ENCODE measurements at regions not wholly inside any gene's neighbourhood (a gene's known extent, or its start where the extent isn't known, plus 50 kb on each side); places are given as distances from the start of the nearest gene placed in this dataset.

DNA sequence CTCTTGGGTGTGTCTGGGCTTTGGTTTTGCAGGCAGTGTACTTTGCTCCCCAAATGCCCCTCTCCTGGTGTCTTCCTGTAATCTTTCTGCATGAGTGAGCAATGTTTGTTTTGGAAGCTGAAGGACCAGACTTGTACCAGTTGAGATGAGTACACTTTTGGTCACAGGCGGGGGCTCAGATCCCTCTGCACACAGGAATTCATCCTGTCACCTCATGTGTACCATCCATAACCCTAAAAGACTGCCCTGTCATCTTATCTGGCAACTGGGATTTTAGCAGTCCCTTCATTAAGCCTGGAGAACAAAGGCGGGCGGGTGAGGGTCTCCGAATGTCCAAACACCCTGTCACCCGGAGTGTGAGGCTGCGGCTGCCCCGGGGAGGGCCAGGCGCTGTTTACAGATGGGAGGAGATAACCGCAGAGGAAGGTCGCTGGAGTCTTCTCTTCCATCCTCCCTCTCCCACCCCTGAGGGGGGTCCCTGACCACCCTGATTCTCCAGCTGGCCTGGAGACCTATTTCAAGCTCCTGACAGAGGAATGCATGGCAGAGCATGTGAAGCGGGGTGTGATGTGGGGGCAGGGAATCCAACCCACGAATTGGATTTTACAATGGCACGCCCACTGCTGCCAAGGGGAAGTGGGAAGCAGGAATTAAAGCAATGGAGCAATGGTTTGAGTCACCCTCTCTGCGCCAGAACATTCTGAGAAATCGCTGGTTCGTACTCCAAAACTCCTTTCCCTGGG lies 158.2 kb upstream of the MYCN start:
- Mint-ChIP-seq H3K4me1 (ENCODE audit: low read depth) (no peaks in the 10 kb centered on the region), H3K9me3 (ENCODE audit: low read depth) (no peaks in the 10 kb centered on the region)
- no peak for DNase-seq (ENCODE audit: low spot score)

DNA sequence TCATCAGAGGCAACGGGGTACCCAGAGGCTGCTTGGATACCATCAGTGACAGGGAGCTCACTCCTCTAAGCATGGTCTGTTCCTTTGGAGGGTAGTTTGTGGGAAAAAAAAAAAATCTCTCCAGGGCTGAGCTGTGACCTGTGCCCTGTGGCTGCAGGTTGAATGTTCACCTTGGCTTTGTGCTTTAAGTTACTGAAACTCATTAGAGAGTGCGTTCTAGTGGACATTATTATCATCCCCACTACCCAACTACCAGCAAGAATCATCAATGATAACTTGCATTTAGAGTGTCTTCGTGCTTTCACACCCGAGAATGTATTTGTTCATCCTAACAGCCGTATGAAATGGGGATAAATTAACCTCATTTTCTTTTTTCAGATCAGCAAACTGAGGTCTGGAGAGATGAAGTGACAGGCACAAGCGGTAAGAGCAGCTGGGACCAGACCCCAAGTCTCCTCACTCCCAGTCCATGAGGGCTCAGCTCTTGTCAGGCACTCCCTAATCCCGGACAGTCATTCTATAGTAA lies 157.5 kb upstream of the MYCN start:
- Mint-ChIP-seq H3K36me3 (ENCODE audit: low read depth) (peaks cover 4% of the 10 kb centered on the region), H3K27ac (ENCODE audit: unreplicated experiment) (no peak overlapping the region), H3K9me3 (ENCODE audit: low read depth) (no peaks in the 10 kb centered on the region), H3K4me3 (ENCODE audit: unreplicated experiment) (no peak overlapping the region), H3K4me1 (ENCODE audit: low read depth) (no peaks in the 10 kb centered on the region), H3K27me3 (ENCODE audit: low read depth) (peaks cover 47% of the 10 kb centered on the region)
- DNase-seq (ENCODE audit: low spot score) = no peak
- TF ChIP-seq, protein P1, sequence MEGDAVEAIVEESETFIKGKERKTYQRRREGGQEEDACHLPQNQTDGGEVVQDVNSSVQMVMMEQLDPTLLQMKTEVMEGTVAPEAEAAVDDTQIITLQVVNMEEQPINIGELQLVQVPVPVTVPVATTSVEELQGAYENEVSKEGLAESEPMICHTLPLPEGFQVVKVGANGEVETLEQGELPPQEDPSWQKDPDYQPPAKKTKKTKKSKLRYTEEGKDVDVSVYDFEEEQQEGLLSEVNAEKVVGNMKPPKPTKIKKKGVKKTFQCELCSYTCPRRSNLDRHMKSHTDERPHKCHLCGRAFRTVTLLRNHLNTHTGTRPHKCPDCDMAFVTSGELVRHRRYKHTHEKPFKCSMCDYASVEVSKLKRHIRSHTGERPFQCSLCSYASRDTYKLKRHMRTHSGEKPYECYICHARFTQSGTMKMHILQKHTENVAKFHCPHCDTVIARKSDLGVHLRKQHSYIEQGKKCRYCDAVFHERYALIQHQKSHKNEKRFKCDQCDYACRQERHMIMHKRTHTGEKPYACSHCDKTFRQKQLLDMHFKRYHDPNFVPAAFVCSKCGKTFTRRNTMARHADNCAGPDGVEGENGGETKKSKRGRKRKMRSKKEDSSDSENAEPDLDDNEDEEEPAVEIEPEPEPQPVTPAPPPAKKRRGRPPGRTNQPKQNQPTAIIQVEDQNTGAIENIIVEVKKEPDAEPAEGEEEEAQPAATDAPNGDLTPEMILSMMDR (IDR thresholded peaks at IDR 0.05) = no peak

More for the DNA sequence above, 158.2 kb upstream of the MYCN start:
- TF ChIP-seq, protein P1 (IDR thresholded peaks at IDR 0.05) = no peak
- Mint-ChIP-seq H3K4me3 (ENCODE audit: unreplicated experiment) (no peak overlapping the region), H3K27me3 (ENCODE audit: low read depth) (peaks cover 41% of the 10 kb centered on the region), H3K36me3 (ENCODE audit: low read depth) (no peaks in the 10 kb centered on the region), H3K27ac (ENCODE audit: unreplicated experiment) (no peak overlapping the region)

DNA sequence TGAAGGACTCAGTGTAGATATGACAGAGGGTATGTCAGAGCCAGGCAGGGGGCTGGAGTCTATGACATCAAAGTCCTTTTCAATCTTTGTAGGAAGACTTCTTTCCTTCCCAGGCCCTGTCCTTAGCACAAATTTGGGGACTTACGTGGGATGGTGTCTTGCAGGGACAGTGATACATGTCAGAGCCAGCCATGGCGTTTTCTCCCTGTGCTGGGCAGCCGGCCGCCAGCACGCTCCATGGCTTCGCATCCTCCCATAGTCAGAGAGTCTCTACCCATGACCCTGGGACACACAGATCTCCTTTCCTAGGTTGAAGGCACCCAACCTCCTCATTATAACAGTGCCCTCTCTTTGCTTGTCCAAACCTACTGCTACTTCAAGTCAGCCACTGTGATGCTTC lies 156.9 kb upstream of the MYCN start:
- Mint-ChIP-seq H3K4me1 (ENCODE audit: low read depth) (no peaks in the 10 kb centered on the region), H3K27ac (ENCODE audit: unreplicated experiment) (no peak overlapping the region), H3K4me3 (ENCODE audit: unreplicated experiment) (no peak overlapping the region), H3K27me3 (ENCODE audit: low read depth) (peaks cover 52% of the 10 kb centered on the region), H3K9me3 (ENCODE audit: low read depth) (no peaks in the 10 kb centered on the region), H3K36me3 (ENCODE audit: low read depth) (peaks cover 4% of the 10 kb centered on the region)
- no peak for DNase-seq (ENCODE audit: low spot score)
- TF ChIP-seq, protein P1 (IDR thresholded peaks at IDR 0.05) = no peak

DNA sequence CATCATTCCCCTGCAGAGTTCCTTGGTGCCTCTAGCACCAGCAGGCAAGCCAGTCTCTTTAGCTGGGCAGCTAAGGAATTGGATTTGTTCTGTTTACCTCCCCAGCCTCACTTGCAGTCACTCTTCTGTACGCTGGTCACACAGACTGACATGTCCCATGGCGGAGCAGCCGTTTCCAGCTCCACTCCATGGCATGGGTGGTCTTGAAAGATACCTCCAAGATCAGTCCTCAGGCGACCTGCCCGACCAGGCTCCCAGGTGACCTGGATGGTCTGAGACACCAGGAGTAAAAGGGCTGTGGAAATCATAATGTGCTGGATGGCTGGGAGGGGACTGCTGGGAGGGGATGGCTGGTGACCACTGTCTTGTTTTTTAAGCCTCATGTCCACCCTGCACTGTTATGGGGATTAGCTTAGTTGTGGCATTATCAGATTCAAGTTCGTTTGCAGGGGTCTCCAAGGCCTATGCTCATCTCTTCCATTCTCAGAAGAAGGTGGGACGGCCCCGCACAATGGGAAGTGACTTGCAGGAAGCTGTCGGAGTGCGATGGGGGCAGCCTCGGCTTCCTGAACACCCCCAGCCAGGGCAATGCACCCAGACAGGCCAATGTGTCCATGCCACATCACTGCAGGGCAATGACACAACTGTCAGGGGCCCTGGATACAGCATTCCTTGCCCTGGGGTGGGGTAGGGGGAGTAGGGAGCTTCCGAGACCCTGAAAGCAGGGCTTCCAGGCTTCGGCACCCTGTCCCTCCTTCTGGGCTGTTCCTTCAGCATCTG lies 156.1 kb upstream of the MYCN start:
- Mint-ChIP-seq H3K4me1 (ENCODE audit: low read depth) (no peaks in the 10 kb centered on the region), H3K27ac (ENCODE audit: unreplicated experiment) (no peak overlapping the region), H3K27me3 (ENCODE audit: low read depth) (peaks cover 57% of the 10 kb centered on the region)

More for the DNA sequence above, 156.1 kb upstream of the MYCN start:
- Mint-ChIP-seq H3K9me3 (ENCODE audit: low read depth) (no peaks in the 10 kb centered on the region), H3K4me3 (ENCODE audit: unreplicated experiment) (no peak overlapping the region), H3K36me3 (ENCODE audit: low read depth) (peaks cover 4% of the 10 kb centered on the region)
- TF ChIP-seq, protein P1 (IDR thresholded peaks at IDR 0.05) = no peak
- no peak for DNase-seq (ENCODE audit: low spot score)

Data from chondrocyte (in vitro differentiated cells).